ENCODE measurements at regions not wholly inside any gene's neighbourhood (a gene's known extent, or its start where the extent isn't known, plus 50 kb on each side); places are given as distances from the start of the nearest gene placed in this dataset.

DNA sequence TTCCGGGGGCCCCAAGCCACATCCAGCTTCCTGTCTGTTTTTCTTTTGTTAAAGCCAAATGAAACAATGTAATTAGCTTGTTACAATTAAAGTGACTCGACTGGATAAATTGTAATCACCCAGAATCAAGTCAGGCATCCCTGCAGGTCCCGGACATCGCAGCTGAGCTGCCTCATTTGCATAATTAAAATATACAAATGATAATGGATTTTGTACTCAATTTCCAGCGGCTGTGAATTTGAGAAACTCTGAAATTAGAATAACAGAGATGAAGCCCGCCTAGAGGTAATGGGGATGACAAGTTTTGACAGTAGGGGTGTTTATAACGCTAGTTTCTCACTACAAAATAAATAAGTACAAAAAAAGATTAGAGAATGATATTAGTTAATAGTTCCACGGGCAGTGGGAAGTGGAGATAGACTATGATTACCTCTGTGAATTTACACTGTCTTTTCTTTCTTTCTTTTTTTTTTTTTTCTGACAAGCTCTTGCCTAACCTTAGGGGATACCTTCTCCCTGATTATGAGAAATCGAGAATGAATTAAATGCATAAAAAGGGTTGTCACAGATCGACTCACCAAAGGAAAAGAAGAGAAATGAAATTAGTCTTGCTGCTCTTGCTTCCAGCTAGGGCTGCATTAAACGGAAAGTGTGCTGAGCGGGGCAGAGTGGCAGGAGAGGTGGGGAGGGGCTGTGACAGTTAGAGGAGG, 82.6 kb upstream of the SKOR2 start:
- POLR2A ChIA-PET (ENCODE audit: unreplicated experiment): no interaction called here
- dilution Hi-C loops (cut with HindIII; ENCODE audit: low sequenced_read_pairs, unreplicated experiment): no loop called here

More for the DNA sequence above, 82.6 kb upstream of the SKOR2 start:
- Histone ChIP-seq H2BK120ac (ENCODE audit: low read depth, low read length) (no peak overlapping the region), H2BK20ac (ENCODE audit: low read depth, low read length) (no peak overlapping the region), H3K27ac (ENCODE audit: insufficient read depth, low read length) (no peak overlapping the region), H2AK5ac (ENCODE audit: low read depth, low read length) (no peak overlapping the region), H3K36me3 (ENCODE audit: control insufficient read depth, insufficient read depth, low read length) (no peaks in the 10 kb centered on the region), H4K20me1 (ENCODE audit: insufficient read depth, low read length) (no peaks in the 10 kb centered on the region), H2AK9ac (replicated peaks; ENCODE audit: low read depth, low read length, poor library complexity) (no peak overlapping the region), H3K9me3 (ENCODE audit: control insufficient read depth, insufficient read depth, low read length) (peaks cover 6% of the 10 kb centered on the region; the same call in 1 of the 2 replicates), H3K4ac (ENCODE audit: low read depth, low read length) (no peak overlapping the region), H3K4me1 (ENCODE audit: control insufficient read depth, insufficient read depth, low read length) (no peaks in the 10 kb centered on the region), H3K79me1 (ENCODE audit: low read depth in 1 of 2, low read length in 2 of 2) (no peaks in the 10 kb centered on the region), H2BK5ac (ENCODE audit: low read depth, low read length, poor library complexity, severe bottlenecking) (no peak overlapping the region), H3K27me3 (ENCODE audit: control insufficient read depth, insufficient read depth, low read length) (no peaks in the 10 kb centered on the region), H3K18ac (ENCODE audit: low read depth, low read length) (no peak overlapping the region), H4K8ac (ENCODE audit: low read depth in 2 of 2, low read length in 2 of 2) (no peak overlapping the region), H4K91ac (ENCODE audit: insufficient read depth, low read depth, low read length) (no peak overlapping the region), H3K14ac (replicated peaks; ENCODE audit: low read depth, low read length) (no peak overlapping the region), H3K56ac (ENCODE audit: extremely low read depth, insufficient read depth, low read length) (no peak overlapping the region), H3K9me1 (ENCODE audit: insufficient read depth, low read length) (no peaks in the 10 kb centered on the region), H3K23ac (ENCODE audit: low read depth, low read length) (no peak overlapping the region), H2AFZ (replicated peaks; ENCODE audit: low read length, poor library complexity) (no peak overlapping the region), H4K5ac (ENCODE audit: low read depth, low read length) (no peak overlapping the region), H3K4me3 (ENCODE audit: insufficient read depth, low read depth, low read length) (no peak overlapping the region), H2BK15ac (ENCODE audit: low read depth, low read length) (no peak overlapping the region), H3K9ac (ENCODE audit: low read depth, low read length) (no peak overlapping the region), H3K4me2 (ENCODE audit: low read depth, low read length) (no peak overlapping the region)
- DNase-seq: no peak
- TF ChIP-seq FOS (IDR thresholded peaks at IDR 0.05; ENCODE audit: low read depth, low read length) (no peak), MAFK (IDR thresholded peaks at IDR 0.05; ENCODE audit: low read depth, low read length) (no peak)
- no TSS peak for BruUV-seq (replicated peaks)
- WGBS, 2 experiments (ENCODE audit: extremely low coverage in 2 of 2, insufficient read length in 1 of 2): no CpG with 5 or more reads among the region's 12 CpGs
- no peak for ATAC-seq (ENCODE audit: low read depth)
- in situ Hi-C loops (cut with MboI; ENCODE audit: low sequenced_read_pairs) (no loop called here), intact Hi-C loops (cut with micrococcal nuclease) (no loop called here)
- CTCF ChIA-PET: no interaction called here
